GM13976 (cell line): ENCODE measurements at regions not wholly inside any gene's neighbourhood (a gene's known extent, or its start where the extent isn't known, plus 50 kb on each side); places are given as distances from the start of the nearest gene placed in this dataset.
A peak's percentile ranks its signal among the peaks of the same experiment; 100 is the strongest.

Experiments
- DNase-seq: peaks from one replicate; pipeline ENCODE4 v3.0.0; 2012; ENCODE audit warnings: low spot score
- CTCF ChIP-seq: IDR thresholded peaks from 2 replicates; pipeline ENCODE4 v1.5.1; 2012; ENCODE audit warnings: borderline replicate concordance, mild to moderate bottlenecking; ENCODE audit not compliant: insufficient read depth; ENCODE audit errors: extremely low read depth, missing control alignments, control extremely low read depth
- in situ Hi-C: fragments of 300-500 bp; cut with MboI; formaldehyde crosslinking; loops from one replicate; pipeline ENCODE4 v1.12.0; 2022; ENCODE audit warnings: low sequenced_read_pairs, mixed read lengths, inconsistent platforms; ENCODE audit not compliant: unreplicated experiment

- DNase-seq = no peak
- TF ChIP-seq CTCF = no peak
- in situ Hi-C loops = no loop called here
Observed at GRCh38 chr9:130766021-130766926, 68.8 kb upstream of the ABL1 start.

- DNase-seq = no peak
- TF ChIP-seq CTCF = no peak
- in situ Hi-C loops = no loop called here
Observed at GRCh38 chr9:130766927-130767307, 68.1 kb upstream of the ABL1 start.

- in situ Hi-C loops = no loop called here
- no peak for TF ChIP-seq CTCF
- DNase-seq = no peak
Observed at GRCh38 chr9:130768265-130768664, 66.8 kb upstream of the ABL1 start.

GRCh38 chr9:130768891-130769403 is 66.1 kb upstream of the ABL1 start:
- DNase-seq = no peak
- in situ Hi-C loops = no loop called here
- TF ChIP-seq CTCF = no peak

- DNase-seq = no peak
- TF ChIP-seq CTCF = no peak
- in situ Hi-C loops = loop anchor here (10.0 kb wide), 1 partner anchor 95 kb away; no protein-coding TSS in a partner anchor
Observed at GRCh38 chr9:130770093-130770492, 65.0 kb upstream of the ABL1 start.

- TF ChIP-seq CTCF = peak; percentile 41
- in situ Hi-C loops = loop anchor here (10.0 kb wide), 1 partner anchor 94 kb away; no protein-coding TSS in a partner anchor
Observed at GRCh38 chr9:130770679-130771442, 64.2 kb upstream of the ABL1 start.

More at GRCh38 chr9:130770679-130771442, 64.2 kb upstream of the ABL1 start:
- peak; percentile 65 for DNase-seq
